ENCODE measurements at regions not wholly inside any gene's neighbourhood (a gene's known extent, or its start where the extent isn't known, plus 50 kb on each side); places are given as distances from the start of the nearest gene placed in this dataset.

- DNase-seq = no peak
These were observed 96.5 kb upstream of the KLF3 start for GRCh38 chr4:38567457-38567856.

DNA sequence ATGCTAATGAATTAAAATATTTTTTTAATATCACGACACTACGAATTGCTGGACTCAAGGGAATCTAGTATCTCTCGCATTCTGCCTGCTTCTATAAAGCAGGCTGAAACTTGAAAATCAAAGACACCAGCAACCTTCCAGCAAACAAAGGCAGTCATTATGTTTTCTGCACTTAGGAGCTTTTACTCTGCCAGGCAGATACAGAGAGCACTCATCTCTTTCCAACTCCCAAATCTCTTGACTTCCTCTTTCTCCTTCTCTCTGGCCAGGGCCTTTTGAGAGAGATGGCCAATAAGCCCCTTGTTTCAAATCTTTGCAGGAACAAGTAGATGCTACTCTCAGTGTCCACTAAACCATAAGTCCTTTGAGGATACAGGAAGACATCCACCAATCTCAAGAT is 95.2 kb upstream of the KLF3 start:
- no peak for DNase-seq

DNA sequence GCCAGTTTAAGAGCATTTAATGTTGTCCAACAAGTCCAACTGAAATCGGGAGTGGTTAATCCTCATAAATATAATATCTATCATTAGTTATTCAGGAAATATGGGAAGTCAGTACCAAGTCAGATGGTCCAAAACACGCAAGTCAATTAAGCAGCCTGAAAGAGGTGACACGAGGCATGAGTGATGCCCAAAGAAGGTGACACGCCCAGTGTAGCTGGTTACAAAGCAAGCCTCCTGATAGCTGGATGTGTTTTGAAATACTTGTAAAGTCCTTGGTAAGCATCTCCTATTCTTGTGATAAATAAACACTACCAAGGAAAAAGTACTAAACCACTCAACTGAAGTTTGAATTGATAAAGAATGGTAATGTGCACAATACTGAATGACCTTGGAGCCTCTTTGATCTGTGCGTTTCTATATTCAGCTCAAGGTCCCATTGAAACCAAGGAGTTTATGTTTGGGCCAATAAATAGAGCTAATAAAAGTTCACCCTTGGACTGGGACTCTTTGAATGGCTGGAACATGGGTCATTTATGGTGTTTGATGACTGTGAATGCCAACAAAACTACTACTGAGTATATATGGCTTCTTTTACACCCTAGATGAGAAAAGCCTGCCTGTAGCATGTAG is 93.2 kb upstream of the KLF3 start:
- no peak for DNase-seq

DNA sequence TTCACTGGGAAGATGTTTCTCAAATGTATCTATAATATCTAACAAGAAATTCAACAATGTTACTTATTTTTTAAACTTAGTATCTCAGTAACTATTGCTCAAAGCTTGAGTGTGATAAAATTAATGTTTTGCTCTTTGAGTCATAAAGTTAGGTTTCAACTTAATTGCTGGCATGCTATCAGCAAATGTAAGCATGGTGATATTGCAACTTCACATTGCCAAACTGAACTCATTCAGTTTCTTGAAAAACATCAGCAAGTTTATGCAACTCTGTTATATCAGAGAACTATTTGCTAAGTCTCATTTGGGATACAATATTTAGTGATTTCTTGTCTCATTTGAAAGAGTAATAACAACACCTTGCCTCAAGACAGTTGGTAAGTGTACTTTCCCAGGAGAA is 91.2 kb upstream of the KLF3 start:
- DNase-seq = no peak

DNA sequence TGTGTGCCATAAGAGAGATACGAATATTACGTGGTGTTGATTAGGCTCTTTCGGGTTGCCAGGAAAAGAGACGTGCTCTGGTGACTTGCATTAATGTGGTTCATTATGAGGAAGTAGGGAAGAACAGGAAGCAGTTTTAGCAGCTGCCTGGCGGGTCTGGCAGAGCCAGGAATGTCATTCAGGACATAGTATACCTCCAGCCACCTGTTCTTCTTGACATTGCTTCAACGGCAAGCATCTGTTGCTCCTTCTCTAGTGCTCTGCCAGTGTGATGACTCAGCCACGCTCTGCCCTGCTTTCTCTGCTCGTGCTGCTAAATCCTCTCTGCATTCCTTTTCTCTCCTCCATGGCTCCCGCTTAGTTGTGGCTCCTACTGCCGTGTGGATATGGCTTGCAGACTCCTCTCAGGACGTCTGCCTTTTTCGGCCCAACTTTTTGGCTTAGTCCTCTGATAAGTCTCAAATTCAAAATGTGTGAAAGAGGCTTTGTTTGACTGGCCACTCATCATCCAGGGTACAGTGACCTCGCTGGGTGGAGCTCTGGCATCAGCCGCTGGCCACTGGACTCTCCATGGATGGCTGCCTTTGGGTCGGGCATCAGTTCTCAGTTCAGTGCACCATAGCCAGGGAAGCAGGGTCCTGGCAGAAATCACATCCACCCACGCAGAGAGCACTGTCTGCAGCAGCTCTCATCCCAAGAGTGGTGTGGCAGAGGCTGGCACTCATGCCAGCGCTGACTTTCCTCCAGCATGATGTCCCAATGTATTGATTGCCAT is 89.3 kb upstream of the KLF3 start:
- DNase-seq = no peak

- DNase-seq = no peak
These were observed 87.2 kb upstream of the KLF3 start for GRCh38 chr4:38576767-38577166.

GRCh38 chr4:38577462-38577861 is 86.5 kb upstream of the KLF3 start:
- no peak for DNase-seq

DNA sequence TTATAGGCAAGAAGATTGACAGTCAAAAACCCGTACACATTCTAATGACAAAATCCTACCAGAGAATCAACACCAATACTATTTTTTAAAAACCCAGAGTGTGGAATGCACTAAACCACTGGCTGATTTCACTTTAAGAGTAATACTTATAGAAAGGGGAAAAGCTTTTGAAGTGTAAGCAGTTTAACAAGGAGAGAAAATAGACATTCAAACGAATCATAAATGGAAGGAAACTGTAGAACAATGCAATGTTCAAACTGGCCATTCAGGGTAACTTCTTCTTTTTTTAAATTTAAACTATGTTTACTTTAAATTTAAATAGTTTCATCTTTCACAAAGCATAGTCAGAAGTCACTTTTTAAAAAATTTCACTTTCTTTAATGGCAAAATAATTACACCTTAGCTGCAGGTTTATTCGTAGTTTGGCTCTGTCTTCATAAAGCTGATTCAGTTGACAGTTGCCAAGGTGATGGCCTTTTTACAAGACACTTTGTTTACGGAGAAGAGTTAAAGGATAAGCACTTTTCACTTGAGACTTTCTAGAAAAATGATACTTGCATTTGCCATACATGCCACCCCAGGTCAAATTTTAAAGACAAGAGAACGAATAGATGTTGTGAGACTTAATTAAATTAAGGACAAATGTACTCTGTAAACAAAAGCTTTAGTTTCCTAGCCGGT is 82.4 kb upstream of the KLF3 start:
- no peak for DNase-seq

GRCh38 chr4:38582445-38582844 is 81.6 kb upstream of the KLF3 start:
- DNase-seq = no peak

DNA sequence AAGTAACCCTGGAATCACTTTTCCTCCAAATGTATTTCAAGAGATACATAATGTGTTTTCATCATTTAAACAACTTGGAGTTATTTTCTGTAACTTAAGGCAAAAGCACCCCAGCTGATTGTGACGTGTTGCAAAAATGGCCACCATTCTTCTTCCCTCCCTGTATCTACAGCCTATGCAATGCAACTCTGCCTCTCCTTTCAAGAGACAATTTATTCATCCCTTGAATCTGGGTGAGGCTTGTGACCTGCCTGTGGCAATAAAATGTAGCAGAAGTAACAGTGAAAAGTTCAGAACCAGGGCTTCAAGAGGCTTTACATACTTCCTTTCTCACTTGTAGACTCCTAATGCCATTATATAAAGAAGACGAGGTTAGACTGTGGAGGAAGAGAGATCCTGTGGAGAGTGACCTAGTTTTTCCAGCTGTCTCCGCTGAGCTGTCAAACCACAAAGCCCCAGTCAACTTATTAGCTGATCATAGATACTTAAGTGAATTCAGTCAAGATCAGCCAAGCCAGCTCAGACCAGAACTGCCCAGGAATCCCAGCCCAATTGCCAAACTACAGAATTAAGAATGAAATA is 81.0 kb upstream of the KLF3 start:
- peak; percentile 53 for DNase-seq

DNA sequence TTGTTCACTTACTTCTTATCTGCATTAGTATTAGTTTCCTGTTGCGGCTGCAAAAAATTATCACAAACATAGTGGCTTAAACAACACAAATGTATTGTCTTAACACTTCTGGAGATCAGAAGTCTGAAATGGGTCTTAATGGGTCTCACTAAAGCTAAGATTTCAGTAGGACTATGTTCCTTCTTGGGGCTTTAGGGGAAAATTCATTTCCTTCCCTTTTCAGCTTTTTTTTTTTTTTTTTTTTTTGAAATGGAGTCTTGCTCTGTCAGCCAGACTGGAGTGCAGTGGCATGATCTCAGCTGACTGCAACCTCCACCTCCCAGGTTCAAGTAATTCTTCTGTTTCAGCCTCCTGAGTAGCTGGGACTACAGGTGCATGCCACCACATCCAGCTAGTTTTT is 78.1 kb upstream of the KLF3 start:
- DNase-seq = no peak

DNA sequence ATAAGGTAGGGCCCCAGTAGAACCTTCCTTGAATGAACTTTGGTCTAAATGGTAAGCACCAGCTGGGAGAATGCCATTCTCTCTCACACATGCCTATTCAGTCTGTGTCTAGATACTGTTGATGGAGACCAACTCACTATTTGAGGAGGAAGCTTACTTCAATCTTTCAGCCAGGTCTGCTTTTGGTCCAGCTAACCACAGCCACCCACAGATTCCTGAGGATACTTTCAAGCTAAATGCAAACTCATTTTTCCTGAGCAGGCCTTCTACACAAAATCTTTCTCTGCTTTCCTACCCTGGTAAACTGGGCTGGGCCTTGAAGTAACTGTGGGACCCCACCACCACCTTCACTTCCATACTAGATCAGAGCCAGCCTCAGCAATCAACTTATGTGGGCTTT is 76.9 kb upstream of the KLF3 start:
- no peak for DNase-seq

DNA sequence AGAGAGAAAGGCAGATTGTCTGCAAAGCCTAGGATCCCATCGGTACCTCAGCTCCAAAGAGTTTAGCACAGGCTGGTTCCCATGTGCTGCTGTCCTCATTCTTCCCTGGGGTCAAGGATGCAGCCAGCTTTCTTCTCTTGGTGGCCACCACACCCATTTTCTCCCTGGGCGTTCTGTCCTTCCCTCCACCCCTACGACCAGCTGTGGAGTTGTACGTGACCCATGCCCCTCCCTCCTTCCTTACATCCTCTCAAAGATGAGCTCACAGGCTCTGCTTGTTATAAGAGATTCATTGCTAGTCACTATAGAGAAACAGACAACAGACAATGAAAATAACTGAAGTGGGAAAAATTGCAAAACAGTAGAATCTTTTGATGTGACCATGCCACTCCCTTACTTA is 74.0 kb upstream of the KLF3 start:
- DNase-seq = no peak

GRCh38 chr4:38591617-38592337 is 72.2 kb upstream of the KLF3 start:
- no peak for DNase-seq

DNA sequence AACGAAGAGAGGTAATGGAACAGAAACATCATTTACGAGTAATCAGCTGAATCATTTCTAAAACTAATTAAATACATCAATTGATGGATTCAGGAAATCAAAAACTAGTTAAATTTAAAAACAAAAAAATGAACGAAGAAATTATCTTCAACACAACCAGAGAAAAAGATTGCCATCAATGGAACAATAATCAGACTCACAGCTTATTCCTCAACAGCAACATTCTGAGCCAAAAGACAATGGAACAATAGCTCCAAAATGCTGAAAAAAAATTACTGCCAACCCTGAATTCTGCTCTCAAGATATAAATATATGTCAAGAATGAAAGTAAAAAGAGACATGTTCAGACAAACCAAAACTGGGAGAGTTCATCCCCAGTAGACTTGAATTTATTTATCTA is 65.5 kb upstream of the KLF3 start:
- DNase-seq = no peak

- DNase-seq = no peak
These were observed 63.4 kb upstream of the KLF3 start for GRCh38 chr4:38600575-38600974.

GRCh38 chr4:38601244-38601915 is 62.6 kb upstream of the KLF3 start:
- no peak for DNase-seq

DNA sequence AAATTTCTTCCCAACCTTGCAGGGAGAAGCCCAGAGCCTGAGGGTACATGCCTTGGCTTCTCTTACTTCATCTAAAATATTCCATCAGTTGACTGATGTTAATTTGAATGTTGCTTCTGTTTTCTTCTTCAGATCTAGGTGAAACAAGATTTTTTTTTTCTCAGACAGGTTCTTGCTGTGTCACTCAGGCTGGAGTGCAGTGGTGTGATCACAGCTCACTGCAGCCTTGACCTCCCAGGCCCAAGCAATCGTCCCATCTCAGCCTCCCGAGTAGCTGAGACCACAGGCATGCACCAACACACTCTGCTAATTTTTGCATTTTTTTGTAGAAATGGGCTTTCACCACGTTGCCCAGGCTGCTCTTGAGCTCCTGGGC is 62.1 kb upstream of the KLF3 start:
- DNase-seq = no peak

DNA sequence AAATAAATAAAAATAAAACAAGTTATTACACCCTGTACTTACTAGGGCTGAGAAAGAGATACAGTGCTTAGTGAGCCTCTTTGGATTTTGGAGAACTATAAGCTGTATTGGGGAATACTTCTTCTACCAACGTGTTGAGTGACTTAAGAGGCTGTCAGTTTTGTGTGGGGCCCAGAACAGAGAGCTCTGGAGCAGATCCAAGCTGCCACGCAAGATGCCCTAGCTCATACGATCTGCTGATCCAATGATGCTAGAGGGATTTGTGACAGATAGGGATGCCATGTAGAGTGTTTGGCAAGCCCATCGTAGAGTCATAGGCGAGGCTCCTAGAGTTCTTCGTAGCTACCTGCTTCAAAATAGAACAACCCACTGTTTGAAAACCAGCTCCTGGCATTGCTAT is 60.3 kb upstream of the KLF3 start:
- no peak for DNase-seq

- DNase-seq = no peak
These were observed 58.7 kb upstream of the KLF3 start for GRCh38 chr4:38605181-38605752.

- no peak for DNase-seq
These were observed 58.0 kb upstream of the KLF3 start for GRCh38 chr4:38605753-38606586.

DNA sequence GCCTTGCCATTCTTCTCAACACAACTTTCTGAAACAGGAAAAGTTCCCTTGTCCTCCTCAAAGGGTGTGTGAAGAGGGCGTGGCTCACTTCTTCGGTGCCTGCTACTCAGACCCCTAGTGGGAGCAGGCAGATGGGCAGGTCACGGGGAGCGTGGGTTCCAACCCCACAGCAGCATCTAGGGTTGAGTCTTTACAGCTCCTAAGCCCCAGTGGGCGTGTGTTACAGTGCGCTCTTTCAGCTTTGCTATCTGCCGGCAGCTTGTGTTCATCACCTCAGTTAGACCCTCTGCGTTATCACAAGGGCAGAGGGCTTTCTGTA is 57.5 kb upstream of the KLF3 start:
- peak; percentile 6 for DNase-seq

Data from stimulated activated CD4-positive, alpha-beta T cell treated with anti-CD3 and anti-CD28 coated beads, Interleukin-15, amount 100 ng/mL, for 24 hours (primary cell).